ENCODE measurements at regions not wholly inside any gene's neighbourhood (a gene's known extent, or its start where the extent isn't known, plus 50 kb on each side); places are given as distances from the start of the nearest gene placed in this dataset.

- TF ChIP-seq, protein P1, sequence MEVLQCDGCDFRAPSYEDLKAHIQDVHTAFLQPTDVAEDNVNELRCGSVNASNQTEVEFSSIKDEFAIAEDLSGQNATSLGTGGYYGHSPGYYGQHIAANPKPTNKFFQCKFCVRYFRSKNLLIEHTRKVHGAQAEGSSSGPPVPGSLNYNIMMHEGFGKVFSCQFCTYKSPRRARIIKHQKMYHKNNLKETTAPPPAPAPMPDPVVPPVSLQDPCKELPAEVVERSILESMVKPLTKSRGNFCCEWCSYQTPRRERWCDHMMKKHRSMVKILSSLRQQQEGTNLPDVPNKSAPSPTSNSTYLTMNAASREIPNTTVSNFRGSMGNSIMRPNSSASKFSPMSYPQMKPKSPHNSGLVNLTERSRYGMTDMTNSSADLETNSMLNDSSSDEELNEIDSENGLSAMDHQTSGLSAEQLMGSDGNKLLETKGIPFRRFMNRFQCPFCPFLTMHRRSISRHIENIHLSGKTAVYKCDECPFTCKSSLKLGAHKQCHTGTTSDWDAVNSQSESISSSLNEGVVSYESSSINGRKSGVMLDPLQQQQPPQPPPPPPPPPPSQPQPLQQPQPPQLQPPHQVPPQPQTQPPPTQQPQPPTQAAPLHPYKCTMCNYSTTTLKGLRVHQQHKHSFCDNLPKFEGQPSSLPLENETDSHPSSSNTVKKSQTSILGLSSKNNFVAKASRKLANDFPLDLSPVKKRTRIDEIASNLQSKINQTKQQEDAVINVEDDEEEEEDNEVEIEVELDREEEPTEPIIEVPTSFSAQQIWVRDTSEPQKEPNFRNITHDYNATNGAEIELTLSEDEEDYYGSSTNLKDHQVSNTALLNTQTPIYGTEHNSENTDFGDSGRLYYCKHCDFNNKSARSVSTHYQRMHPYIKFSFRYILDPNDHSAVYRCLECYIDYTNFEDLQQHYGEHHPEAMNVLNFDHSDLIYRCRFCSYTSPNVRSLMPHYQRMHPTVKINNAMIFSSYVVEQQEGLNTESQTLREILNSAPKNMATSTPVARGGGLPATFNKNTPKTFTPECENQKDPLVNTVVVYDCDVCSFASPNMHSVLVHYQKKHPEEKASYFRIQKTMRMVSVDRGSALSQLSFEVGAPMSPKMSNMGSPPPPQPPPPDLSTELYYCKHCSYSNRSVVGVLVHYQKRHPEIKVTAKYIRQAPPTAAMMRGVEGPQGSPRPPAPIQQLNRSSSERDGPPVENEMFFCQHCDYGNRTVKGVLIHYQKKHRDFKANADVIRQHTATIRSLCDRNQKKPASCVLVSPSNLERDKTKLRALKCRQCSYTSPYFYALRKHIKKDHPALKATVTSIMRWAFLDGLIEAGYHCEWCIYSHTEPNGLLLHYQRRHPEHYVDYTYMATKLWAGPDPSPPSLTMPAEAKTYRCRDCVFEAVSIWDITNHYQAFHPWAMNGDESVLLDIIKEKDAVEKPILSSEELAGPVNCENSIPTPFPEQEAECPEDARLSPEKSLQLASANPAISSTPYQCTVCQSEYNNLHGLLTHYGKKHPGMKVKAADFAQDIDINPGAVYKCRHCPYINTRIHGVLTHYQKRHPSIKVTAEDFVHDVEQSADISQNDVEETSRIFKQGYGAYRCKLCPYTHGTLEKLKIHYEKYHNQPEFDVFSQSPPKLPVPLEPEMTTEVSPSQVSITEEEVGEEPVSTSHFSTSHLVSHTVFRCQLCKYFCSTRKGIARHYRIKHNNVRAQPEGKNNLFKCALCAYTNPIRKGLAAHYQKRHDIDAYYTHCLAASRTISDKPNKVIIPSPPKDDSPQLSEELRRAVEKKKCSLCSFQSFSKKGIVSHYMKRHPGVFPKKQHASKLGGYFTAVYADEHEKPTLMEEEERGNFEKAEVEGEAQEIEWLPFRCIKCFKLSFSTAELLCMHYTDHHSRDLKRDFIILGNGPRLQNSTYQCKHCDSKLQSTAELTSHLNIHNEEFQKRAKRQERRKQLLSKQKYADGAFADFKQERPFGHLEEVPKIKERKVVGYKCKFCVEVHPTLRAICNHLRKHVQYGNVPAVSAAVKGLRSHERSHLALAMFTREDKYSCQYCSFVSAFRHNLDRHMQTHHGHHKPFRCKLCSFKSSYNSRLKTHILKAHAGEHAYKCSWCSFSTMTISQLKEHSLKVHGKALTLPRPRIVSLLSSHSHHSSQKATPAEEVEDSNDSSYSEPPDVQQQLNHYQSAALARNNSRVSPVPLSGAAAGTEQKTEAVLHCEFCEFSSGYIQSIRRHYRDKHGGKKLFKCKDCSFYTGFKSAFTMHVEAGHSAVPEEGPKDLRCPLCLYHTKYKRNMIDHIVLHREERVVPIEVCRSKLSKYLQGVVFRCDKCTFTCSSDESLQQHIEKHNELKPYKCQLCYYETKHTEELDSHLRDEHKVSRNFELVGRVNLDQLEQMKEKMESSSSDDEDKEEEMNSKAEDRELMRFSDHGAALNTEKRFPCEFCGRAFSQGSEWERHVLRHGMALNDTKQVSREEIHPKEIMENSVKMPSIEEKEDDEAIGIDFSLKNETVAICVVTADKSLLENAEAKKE (CRISPR knock-in tag; IDR thresholded peaks at IDR 0.05) = no peak
- TF ChIP-seq STAT1 (IDR thresholded peaks at IDR 0.05; ENCODE audit: unreplicated experiment) (no peak), EZH2 (IDR thresholded peaks at IDR 0.05; ENCODE audit: low read depth, unreplicated experiment) (no peak), POLR2AphosphoS5 (IDR thresholded peaks at IDR 0.05; ENCODE audit: low read depth) (no peak), ZNF331 (CRISPR knock-in tag; IDR thresholded peaks at IDR 0.05; ENCODE audit: low read depth) (no peak)
Observed at GRCh38 chr1:209417761-209418160, 165.8 kb upstream of the CAMK1G start (continued).

DNA sequence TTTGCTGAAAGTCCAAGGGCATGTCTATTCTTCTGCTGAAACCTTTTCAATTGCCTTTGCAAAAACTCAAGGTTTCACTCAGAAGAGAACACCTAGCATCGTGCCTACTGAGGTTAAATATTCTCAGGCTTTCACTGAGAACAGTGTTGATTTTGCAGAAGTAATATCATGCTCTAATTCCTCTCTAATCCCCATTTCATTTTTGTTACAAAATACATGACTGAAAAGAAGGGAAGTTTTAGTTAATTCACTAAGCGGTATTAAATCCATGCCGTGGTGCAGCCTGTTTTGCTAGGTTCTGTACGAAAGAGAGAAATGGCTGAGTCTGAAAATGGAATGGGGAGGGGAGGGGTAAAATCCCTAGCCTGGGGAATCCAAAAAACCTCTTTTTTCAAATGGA, 163.2 kb upstream of the CAMK1G start:
- DNase-seq (ENCODE audit: low spot score) (no peak), ATAC-seq (no peak)
- no peak overlapping the region for H3K27ac ChIP-seq (ENCODE audit: low read depth)
- H3K4me1 ChIP-seq (ENCODE audit: insufficient read depth) = peaks cover 9% of the 10 kb centered on the region
- no peak overlapping the region for H3K27ac Mint-ChIP-seq
- no peaks in the 10 kb centered on the region for H4K20me1 ChIP-seq (replicated peaks; ENCODE audit: insufficient read depth)
- H3K27me3 ChIP-seq (ENCODE audit: insufficient read depth) = no peaks in the 10 kb centered on the region
- H3F3A ChIP-seq (replicated peaks; ENCODE audit: low read depth) = no peaks in the 10 kb centered on the region
- H3K4me2 ChIP-seq = no peak overlapping the region
- peaks cover 35% of the 10 kb centered on the region for H3K4me1 Mint-ChIP-seq
- H3K36me3 ChIP-seq (ENCODE audit: insufficient read depth) = no peaks in the 10 kb centered on the region
- peaks cover 20% of the 10 kb centered on the region for H3K27me3 Mint-ChIP-seq (ENCODE audit: insufficient read depth, low read depth, poor library complexity)
- H3K9me2 ChIP-seq (ENCODE audit: insufficient read depth) = peaks cover 22% of the 10 kb centered on the region
- H3K4me3 ChIP-seq = no peak overlapping the region
- no peak overlapping the region for H3K4me3 Mint-ChIP-seq
- H2AFZ ChIP-seq = 0 out of 2 replicates have a peak overlapping the region, but pooled peaks have one; percentile 63
- no peaks in the 10 kb centered on the region for H3K79me2 ChIP-seq (replicated peaks; ENCODE audit: insufficient read depth)
- H3K36me3 Mint-ChIP-seq (ENCODE audit: low read depth) = no peaks in the 10 kb centered on the region
- no peaks in the 10 kb centered on the region; the same call in 2 of the 3 replicates for H3K9me3 Mint-ChIP-seq
- no peak for TF ChIP-seq CTCF (conservative IDR thresholded peaks at IDR 0.05; ENCODE audit: low read depth in 2 of 2)
- TF ChIP-seq ZNF114 (CRISPR knock-in tag; IDR thresholded peaks at IDR 0.05) = no peak
- TF ChIP-seq JUNB (IDR thresholded peaks at IDR 0.05; ENCODE audit: unreplicated experiment) = no peak
- no peak for TF ChIP-seq NANOG (IDR thresholded peaks at IDR 0.05; ENCODE audit: borderline replicate concordance)
- TF ChIP-seq, protein P2, sequence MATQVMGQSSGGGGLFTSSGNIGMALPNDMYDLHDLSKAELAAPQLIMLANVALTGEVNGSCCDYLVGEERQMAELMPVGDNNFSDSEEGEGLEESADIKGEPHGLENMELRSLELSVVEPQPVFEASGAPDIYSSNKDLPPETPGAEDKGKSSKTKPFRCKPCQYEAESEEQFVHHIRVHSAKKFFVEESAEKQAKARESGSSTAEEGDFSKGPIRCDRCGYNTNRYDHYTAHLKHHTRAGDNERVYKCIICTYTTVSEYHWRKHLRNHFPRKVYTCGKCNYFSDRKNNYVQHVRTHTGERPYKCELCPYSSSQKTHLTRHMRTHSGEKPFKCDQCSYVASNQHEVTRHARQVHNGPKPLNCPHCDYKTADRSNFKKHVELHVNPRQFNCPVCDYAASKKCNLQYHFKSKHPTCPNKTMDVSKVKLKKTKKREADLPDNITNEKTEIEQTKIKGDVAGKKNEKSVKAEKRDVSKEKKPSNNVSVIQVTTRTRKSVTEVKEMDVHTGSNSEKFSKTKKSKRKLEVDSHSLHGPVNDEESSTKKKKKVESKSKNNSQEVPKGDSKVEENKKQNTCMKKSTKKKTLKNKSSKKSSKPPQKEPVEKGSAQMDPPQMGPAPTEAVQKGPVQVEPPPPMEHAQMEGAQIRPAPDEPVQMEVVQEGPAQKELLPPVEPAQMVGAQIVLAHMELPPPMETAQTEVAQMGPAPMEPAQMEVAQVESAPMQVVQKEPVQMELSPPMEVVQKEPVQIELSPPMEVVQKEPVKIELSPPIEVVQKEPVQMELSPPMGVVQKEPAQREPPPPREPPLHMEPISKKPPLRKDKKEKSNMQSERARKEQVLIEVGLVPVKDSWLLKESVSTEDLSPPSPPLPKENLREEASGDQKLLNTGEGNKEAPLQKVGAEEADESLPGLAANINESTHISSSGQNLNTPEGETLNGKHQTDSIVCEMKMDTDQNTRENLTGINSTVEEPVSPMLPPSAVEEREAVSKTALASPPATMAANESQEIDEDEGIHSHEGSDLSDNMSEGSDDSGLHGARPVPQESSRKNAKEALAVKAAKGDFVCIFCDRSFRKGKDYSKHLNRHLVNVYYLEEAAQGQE (IDR thresholded peaks at IDR 0.05; ENCODE audit: unreplicated experiment) = no peak

Measured in GM23338 (cell line).